NCI-H82 treated with DMSO at 0.1 percent for 48 hours (cell line): ENCODE measurements at regions not wholly inside any gene's neighbourhood (a gene's known extent, or its start where the extent isn't known, plus 50 kb on each side); places are given as distances from the start of the nearest gene placed in this dataset.
"Not testable (repeated sequence)": the region's sequence is repeated elsewhere in the genome, so short reads cannot be mapped to it uniquely, and the experiment has no call there.

Experiments
- DNase-seq: peaks from one replicate; lab custom pipeline; 2025; ENCODE audit not compliant: unreplicated experiment; lab: John Stamatoyannopoulos, UW

GRCh38 chr12:38384816-38385378 lies 68.3 kb downstream of the ALG10B start:
- DNase-seq = no peak

DNA sequence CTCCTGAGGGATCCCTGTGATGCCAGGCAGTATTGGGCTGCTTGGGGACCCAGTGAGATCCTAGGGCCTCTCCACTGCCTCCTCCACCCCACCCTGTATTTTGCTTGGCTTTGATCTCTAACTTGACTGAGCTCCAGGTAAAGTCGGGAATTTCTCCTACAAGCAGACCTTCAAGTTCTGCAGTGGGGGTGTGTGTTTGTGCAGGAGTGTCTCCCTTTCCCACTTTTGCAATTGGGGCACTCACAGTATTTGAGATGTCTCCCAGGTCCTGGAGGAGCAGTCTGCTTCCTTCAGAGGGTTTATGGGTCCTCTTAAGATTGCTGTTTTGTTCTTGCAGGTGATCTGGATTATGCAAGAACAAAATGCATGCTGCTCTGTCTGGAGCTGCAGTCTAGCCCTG lies 68.9 kb downstream of the ALG10B start:
- DNase-seq = no peak

GRCh38 chr12:38386205-38386985 lies 69.8 kb downstream of the ALG10B start:
- no peak for DNase-seq

DNA sequence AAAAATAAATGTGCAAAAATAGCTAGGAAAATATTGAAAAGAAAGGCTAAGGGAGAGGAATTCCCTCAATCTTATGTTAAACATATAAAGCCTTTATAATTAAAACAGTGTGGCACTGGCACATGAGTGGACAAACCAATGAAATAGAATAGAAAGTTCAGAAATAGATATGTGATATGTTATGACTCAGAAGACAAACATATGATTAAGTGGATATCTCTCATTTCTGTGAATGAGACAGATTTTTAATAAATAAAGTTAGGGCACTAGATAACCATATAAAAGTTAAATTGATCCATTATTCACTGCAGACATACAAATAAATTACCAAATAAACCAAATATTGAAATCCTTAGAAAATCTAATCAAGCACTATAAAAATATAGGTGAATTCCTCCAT lies 73.0 kb downstream of the ALG10B start:
- no peak for DNase-seq

- DNase-seq = no peak
Observed at GRCh38 chr12:38391007-38391406, 74.4 kb downstream of the ALG10B start.

DNA sequence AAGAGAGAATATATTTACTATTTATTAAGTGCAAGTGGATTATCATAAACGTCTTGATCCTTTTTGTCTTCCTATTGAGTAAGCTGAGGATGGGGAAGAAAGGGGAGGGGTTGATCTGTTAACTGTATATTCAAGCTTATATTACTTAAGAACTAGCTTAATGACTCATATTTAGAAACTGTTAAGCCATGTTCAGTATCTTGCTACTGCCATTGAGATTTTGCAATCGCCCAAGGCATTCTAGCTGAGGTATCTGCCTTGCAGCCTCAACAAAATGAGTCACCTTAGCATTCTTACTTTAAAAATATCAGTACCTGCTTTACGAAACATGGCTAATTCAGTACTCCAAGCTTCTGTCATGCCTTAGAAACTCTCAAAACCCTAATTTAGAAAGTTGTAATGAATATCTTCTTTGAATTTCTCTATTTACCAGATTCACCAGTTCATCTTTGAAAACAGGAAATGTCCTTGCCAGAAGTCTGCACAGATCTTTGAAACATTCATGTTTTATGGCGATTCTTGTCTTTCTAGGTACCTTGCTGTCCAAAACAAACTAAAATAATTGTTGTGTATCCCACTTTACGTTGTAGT lies 76.1 kb downstream of the ALG10B start:
- DNase-seq = no peak

DNA sequence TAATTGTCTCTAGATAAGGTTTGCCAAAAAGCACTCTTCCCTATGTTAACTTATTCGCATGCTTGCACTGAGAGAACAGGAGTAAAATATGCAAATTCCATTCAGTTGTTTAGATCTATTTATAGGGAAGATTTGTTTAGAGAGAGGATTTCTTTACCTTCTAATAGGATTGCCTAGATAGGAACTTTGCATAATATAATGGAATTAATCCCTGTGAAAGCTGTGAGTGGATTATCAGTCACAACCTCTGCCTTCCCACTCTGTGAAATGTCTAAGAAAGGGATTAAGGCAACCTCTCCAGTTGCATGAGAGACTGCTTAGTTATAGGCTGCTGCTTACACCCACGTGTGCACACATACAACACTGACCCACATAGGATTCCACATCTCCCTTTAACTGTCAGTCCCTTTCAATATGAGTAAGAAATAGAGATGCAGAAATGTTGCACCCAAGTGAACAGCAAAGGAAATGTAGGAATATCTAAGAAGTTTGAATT lies 83.2 kb downstream of the ALG10B start:
- DNase-seq = peak; percentile 98

DNA sequence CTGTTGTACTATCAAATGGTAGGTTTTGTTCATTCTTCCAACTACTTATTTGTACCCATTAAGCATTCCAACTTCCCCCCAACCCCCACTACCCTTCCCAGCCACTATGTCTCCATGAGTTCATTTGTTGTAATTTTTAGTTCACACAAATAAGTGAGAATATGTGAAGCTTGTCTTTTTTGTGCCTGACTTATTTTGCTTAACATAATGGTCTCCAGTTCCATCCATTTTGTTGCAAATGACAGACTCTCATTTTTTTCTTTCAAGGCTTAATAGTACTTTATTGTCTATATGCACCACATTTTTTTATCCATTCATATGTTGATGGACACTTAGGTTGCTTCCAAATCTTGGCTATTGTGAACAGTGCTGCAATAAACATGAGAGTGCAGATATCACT lies 86.2 kb downstream of the ALG10B start:
- DNase-seq = no peak

DNA sequence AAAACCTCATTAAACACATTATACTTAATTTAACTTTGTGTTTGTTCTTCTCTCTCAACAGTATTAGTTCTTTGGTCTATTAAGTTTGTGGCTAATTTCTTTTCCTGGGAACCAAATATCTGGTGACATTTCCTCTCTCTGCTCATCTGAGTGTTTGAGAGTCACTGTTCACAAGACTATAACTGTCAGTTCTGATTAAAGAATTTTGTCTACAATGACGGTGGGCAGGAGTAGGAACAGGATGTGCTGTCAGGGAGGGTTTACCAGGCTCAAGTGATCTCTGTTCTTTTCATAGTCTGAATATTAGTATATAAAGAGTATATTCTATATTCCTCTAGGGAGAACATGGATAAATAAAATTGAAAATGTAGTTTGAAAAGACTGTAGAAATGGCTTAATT lies 92.9 kb downstream of the ALG10B start:
- no peak for DNase-seq

DNA sequence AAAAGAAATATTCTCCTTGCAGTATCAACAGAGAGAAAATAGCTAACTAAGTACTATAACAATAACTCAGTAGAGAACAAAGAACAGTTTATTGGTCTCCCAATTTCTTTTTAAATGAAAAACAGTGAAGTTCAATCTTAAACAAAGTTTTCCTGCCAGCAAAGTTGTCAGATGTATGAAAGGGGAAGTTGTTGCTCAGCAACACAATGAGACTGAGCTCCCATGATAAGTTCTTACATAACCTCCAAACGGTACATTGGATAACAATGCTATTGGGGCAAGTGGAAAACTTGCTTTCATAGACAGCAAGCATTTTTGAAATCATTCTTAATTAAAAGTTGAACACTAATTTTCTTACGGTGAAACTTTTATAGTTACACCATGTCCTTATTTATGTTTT lies 94.9 kb downstream of the ALG10B start:
- no peak for DNase-seq

GRCh38 chr12:38411946-38412345 lies 95.4 kb downstream of the ALG10B start:
- peak; percentile 57 for DNase-seq

- DNase-seq = no peak
Observed at GRCh38 chr12:38417101-38417500, 100.5 kb downstream of the ALG10B start.

DNA sequence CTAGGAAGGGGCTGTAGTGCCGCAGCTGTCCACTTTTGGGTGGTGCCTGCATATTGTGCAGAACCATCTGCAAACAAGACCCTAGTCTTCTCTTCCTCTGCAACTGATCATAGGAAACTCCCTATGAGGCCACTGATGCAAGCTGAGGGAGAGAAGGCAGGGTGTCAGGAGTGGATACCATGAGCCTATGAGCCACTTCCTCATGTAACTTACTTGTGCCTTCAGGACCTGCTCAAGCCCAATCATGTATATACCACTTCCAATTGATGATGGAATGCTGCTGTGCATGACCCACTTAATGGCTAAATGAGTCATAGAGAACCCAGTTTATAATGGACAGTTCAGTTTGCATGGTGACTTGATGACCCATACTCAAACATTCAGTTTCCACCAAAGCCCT lies 107.9 kb downstream of the ALG10B start:
- no peak for DNase-seq

GRCh38 chr12:38427442-38427841 lies 110.9 kb downstream of the ALG10B start:
- DNase-seq = no peak

DNA sequence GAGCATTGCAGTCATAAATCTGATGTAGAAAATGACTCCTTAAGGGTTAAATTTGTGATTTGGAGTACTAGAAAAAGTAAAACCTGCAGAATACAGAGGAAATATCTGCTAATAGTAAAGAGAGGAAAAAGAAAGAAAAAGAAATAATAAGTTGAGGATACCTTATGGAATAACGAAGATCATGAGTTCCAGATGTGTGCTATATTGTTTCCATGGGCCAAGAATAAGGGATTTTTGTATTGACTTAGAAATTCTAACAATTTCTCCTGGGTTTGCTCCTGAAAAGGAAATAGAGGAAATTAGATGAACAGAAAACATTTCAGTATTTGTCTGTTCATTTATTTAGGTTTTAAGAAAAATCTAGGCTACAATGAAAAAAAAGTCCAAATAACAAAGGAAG lies 115.3 kb downstream of the ALG10B start:
- no peak for DNase-seq

GRCh38 chr12:38441871-38442281 lies 125.3 kb downstream of the ALG10B start:
- DNase-seq = not testable (repeated sequence)

GRCh38 chr12:38445040-38445439 lies 128.5 kb downstream of the ALG10B start:
- no peak for DNase-seq

DNA sequence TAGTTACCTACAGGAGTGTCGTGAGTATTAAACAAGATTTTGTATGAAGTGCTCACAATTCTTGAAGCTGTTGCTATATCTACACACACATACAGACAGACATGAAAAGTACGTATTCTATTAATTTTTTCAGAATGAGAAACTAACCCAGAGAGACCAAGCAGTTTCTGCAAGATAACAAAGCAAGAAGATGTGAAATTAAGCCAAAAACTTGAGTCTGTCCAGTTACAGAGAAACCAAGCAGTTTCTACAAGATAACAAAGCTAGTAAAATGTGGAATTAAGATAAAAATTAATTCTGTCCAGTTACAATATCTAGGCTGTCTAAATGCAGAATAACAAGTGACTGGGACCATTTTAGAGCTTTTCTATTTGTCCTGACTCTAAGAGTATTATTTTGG lies 132.4 kb downstream of the ALG10B start:
- DNase-seq = no peak

DNA sequence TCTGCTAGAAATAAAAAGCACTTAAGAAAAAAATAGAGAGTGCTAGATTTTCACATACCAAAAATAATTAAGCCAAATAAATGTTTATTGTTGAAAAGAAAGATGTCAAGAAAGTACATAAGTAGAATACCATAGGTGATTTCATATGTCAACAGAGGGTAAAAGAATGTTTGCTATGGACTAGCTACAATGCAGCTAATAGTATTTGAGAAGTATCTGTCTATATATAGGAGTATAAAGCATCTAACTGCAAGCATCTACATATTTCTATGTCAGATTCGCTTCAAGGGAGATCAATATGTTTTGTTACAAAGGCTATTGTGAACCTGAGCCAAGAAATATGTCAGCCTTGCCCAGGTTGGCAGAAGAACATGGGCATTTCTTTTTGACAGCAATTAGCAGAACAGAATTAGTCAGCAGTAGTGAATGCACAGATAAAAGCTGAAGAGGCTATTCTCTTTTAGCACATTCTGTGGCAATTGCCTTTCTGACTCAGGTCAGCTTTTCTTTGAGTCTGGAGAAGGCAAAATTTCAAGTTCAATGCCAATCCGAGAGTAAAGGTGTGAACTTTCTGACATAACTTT lies 140.1 kb downstream of the ALG10B start:
- DNase-seq = no peak

GRCh38 chr12:38465020-38465419 lies 148.4 kb downstream of the ALG10B start:
- DNase-seq = no peak

GRCh38 chr12:38469715-38470114 lies 153.1 kb downstream of the ALG10B start:
- DNase-seq = no peak
